ENCODE measurements at regions not wholly inside any gene's neighbourhood (a gene's known extent, or its start where the extent isn't known, plus 50 kb on each side); places are given as distances from the start of the nearest gene placed in this dataset.
A peak's percentile ranks its signal among the peaks of the same experiment; 100 is the strongest.

DNA sequence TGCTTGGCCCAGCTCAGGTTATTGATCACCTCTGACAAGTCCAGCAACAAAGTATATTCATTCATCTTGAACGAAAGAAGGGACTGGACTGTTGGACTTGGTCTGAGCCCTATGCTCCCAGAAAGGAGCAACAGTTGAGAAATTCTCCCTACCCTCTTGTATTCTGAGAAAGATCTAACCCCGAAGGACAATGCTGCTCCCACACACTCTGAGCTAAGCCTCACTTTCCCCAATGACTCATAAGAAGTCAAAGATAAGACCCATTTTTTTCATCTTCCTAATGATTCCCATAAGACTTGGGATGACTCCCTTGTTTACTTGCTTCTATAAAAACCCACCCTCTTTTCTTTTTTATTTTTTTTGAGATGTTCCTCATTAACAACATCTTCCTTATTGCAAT lies 549.4 kb upstream of the MDFIC2 start:
- intact Hi-C loops (cut with micrococcal nuclease): no loop called here
- H3K9me3 Mint-ChIP-seq: no peaks in the 10 kb centered on the region
- no peaks in the 10 kb centered on the region for H3K36me3 Mint-ChIP-seq (ENCODE audit: low read depth)
- no peak overlapping the region for H3K4me3 Mint-ChIP-seq (ENCODE audit: low read depth)
- peaks cover 14% of the 10 kb centered on the region for H3K4me1 Mint-ChIP-seq (ENCODE audit: low read depth)
- DNase-seq (ENCODE audit: low spot score): no peak
- H3K27ac Mint-ChIP-seq: no peak overlapping the region
- H3K27me3 Mint-ChIP-seq (ENCODE audit: low read depth): peaks cover 41% of the 10 kb centered on the region

DNA sequence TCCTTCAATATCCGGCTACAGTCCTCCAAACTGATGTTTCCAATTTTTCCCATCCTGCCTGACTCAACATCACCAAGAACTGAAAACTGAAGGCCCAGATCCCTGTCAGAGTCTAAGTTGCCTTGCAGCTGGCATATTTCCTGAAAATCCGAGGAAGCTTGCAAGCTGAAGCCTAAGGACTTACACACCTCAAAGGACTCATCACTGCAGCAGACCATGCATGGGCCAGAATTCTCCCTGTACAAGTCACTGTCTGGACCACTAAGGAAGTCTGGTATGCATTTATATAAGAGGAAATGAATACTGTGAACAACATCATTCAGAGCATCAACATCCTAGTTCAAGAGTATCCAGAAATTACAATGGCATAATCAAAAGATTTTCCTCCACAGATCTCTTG lies 548.8 kb upstream of the MDFIC2 start:
- Mint-ChIP-seq H3K27me3 (ENCODE audit: low read depth) (peaks cover 38% of the 10 kb centered on the region), H3K36me3 (ENCODE audit: low read depth) (no peaks in the 10 kb centered on the region), H3K4me1 (ENCODE audit: low read depth) (peaks cover 19% of the 10 kb centered on the region), H3K4me3 (ENCODE audit: low read depth) (no peak overlapping the region), H3K9me3 (no peaks in the 10 kb centered on the region), H3K27ac (no peak overlapping the region)
- intact Hi-C loops (cut with micrococcal nuclease): no loop called here
- no peak for DNase-seq (ENCODE audit: low spot score)

DNA sequence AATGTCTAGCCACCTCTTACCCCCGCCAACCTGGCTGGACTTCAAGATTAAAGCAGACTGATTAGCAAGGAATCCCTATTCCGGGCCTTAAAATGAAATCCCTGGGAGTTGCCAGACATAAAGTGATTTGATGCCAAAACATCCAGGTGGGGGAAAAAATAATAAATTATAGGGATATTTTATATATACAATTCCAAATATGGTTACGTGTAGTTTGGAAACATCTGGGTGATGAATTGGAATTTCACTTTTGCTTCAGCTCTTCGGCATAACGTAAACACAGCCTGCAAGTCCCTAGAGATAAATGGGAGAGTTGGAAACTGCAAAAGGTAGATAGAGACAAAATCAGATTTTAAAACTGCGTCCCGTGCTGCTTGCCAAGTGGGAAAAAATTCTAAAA lies 545.5 kb upstream of the MDFIC2 start:
- no peak for DNase-seq (ENCODE audit: low spot score)
- intact Hi-C loops (cut with micrococcal nuclease): loop anchor here (2.0 to 5.0 kb wide), 3 partner anchors 87 to 444 kb away; no protein-coding TSS in a partner anchor
- no peaks in the 10 kb centered on the region for H3K36me3 Mint-ChIP-seq (ENCODE audit: low read depth)
- peaks cover 34% of the 10 kb centered on the region for H3K27me3 Mint-ChIP-seq (ENCODE audit: low read depth)
- no peak overlapping the region for H3K27ac Mint-ChIP-seq
- H3K4me1 Mint-ChIP-seq (ENCODE audit: low read depth): peaks cover 37% of the 10 kb centered on the region
- H3K9me3 Mint-ChIP-seq: no peaks in the 10 kb centered on the region
- no peak overlapping the region for H3K4me3 Mint-ChIP-seq (ENCODE audit: low read depth)

DNA sequence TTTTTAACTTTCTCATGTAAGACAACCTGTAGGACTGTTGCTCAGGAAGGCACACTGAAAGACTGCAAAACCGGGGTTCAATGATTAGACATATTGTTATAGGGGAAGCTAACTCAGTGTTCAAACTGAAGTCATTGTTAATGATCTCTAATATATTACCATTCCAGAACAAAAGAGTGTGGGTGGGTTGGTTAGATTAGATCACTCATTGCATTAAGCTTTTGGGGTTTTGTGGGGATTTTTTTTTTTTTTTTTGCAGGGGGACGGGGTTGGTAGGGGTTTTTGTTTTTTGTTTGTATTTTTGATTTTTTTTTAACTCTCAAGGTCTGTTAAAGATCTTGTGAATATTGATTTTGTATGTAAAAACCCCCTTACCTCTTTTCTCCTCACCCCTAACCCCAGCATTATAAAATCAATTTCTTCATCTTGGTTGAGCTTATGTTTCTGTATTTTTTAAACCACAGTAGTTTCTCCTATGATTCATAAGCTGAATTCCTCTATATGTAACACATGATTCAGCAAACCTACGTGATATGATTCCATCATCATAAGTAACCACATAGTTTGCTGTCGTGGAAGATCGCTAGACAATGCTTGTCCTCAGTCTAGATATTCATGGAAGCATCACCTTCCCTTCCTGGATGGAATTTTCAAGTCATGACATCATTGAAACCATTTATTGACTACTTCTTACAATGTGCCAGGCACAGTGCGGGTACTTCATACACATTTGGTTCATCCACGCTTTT lies 544.1 kb upstream of the MDFIC2 start:
- no peak overlapping the region for H3K4me3 Mint-ChIP-seq (ENCODE audit: low read depth)
- no peaks in the 10 kb centered on the region for H3K36me3 Mint-ChIP-seq (ENCODE audit: low read depth)
- intact Hi-C loops (cut with micrococcal nuclease): loop anchor here (1.0 to 5.0 kb wide), 4 partner anchors 86 to 446 kb away; no protein-coding TSS in a partner anchor
- DNase-seq (ENCODE audit: low spot score): no peak
- H3K9me3 Mint-ChIP-seq: no peaks in the 10 kb centered on the region
- peaks cover 26% of the 10 kb centered on the region for H3K27me3 Mint-ChIP-seq (ENCODE audit: low read depth)
- peaks cover 28% of the 10 kb centered on the region for H3K4me1 Mint-ChIP-seq (ENCODE audit: low read depth)
- H3K27ac Mint-ChIP-seq: peak overlapping the region; percentile 45

DNA sequence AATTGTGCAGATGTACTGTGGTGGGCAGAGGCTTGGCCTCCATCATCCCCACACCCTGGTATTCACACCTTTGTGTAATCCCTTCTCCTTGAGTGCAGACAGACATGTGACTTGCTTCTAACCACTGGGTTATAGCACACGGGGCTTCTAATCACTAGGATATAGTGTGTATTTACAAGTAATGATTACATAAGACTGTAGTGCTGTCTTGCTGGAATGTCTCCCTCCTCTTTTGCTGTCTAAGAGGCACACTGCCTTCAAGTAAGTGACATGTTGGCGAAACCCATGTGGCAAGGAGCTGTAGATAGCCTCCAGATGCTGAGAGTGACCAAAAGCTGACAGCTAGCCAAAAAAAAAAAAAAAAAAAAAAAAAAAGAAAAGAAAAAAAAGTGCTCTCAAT lies 542.7 kb upstream of the MDFIC2 start:
- H3K4me3 Mint-ChIP-seq (ENCODE audit: low read depth): no peak overlapping the region
- H3K9me3 Mint-ChIP-seq: no peaks in the 10 kb centered on the region
- no peaks in the 10 kb centered on the region for H3K36me3 Mint-ChIP-seq (ENCODE audit: low read depth)
- H3K4me1 Mint-ChIP-seq (ENCODE audit: low read depth): peaks cover 28% of the 10 kb centered on the region
- no peak overlapping the region for H3K27ac Mint-ChIP-seq
- no peak for DNase-seq (ENCODE audit: low spot score)
- peaks cover 23% of the 10 kb centered on the region for H3K27me3 Mint-ChIP-seq (ENCODE audit: low read depth)
- intact Hi-C loops (cut with micrococcal nuclease): loop anchor here (5.0 kb wide), 1 partner anchor 447 kb away; no protein-coding TSS in a partner anchor

DNA sequence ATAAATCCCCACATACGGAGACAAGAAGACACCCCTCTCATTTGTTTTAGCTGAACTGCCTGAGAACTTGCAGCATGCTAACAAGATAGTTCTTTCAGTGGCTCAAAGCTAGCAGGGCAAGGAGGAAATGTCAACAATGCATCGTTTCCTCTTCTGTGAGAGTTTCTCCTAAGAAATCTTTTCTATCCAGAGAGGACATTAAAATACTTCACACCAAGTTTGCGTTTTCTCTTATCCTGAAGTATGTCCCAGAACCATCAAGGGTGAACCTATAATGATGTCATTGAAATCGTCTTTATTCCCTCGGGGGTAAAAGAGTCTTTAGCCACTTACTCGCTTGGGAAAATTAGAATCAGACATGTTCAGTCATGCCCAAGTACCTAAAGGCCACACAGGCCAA lies 541.7 kb upstream of the MDFIC2 start:
- Mint-ChIP-seq H3K27me3 (ENCODE audit: low read depth) (peaks cover 20% of the 10 kb centered on the region), H3K27ac (no peak overlapping the region), H3K4me3 (ENCODE audit: low read depth) (no peak overlapping the region), H3K4me1 (ENCODE audit: low read depth) (peaks cover 28% of the 10 kb centered on the region), H3K36me3 (ENCODE audit: low read depth) (no peaks in the 10 kb centered on the region), H3K9me3 (no peaks in the 10 kb centered on the region)
- intact Hi-C loops (cut with micrococcal nuclease): no loop called here
- DNase-seq (ENCODE audit: low spot score): no peak

DNA sequence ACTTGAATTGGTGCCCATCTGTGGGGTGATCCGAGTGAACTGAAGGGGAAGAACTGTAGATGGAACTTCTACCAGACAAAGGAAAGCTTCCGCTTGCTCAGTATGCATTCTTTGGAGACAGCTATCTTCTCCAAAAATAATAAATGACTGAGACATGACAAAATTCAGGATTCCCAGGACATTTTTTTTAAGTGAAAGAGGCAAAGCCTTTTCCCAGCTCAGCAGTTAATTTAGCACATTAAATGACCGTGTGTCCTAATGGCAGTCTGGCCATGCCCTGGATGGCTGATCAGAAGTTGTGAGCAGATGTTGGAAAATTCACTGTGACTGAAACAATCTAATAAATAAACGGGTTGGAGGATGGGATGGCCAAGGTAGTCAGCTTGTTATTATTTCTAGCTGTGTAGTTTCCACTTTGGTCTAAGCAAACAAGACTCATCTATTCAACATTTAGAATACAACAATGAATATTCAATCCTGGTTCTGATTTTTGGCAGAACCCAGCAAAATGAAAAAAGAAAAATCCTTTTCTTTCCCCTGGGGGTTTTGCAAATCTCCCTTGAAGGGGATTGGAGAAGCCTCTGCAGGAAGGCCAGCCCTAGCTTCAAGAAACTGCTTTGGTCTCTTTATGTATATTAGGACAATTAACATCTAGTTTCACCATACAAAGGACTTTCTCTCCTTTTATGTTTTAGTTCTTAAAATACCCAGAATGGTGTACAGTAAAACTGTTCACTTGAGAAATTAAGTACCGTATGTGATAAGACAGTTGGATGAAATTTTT lies 540.9 kb upstream of the MDFIC2 start:
- Mint-ChIP-seq H3K27me3 (ENCODE audit: low read depth) (peaks cover 27% of the 10 kb centered on the region), H3K36me3 (ENCODE audit: low read depth) (no peaks in the 10 kb centered on the region), H3K27ac (no peak overlapping the region), H3K4me1 (ENCODE audit: low read depth) (peaks cover 28% of the 10 kb centered on the region), H3K4me3 (ENCODE audit: low read depth) (no peak overlapping the region), H3K9me3 (no peaks in the 10 kb centered on the region)
- intact Hi-C loops (cut with micrococcal nuclease): no loop called here
- no peak for DNase-seq (ENCODE audit: low spot score)

DNA sequence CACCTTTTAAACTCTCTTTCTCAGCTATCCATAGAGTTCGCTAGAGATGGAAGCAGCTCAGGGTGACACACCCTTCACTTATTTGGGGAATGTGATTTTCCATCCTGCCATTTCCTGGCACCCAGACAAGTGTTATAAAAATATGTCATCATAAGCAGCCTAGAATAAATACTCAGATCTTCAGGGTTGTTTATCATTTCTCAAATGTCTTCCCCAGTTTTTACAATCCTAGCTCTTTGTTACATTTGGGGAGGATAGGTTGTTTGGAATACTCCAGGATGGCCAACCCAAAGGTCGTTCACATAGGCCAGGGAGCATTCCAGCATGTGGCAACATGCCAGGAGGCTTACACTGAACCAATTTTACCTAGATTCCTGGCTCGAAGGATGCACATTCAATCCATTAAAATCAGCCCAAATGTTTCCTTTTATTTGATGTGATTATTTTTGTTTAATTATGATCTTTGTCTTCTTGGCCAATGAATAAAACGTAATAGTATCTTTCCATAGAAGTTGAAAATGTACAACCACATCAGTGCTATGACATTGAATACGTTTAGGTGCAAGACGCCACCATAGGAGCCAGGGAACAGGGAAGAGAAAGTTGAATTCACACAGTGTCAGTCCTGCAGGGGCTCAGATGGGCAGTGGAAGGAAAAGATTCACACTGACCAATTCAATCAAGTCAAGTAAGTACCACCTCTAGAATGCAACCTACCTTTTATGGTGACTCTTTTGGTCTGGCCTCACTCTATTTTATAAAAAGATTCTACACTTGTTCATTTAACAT lies 537.7 kb upstream of the MDFIC2 start:
- Mint-ChIP-seq H3K9me3 (no peaks in the 10 kb centered on the region), H3K27me3 (ENCODE audit: low read depth) (peaks cover 51% of the 10 kb centered on the region), H3K27ac (no peak overlapping the region), H3K4me1 (ENCODE audit: low read depth) (peaks cover 9% of the 10 kb centered on the region), H3K4me3 (ENCODE audit: low read depth) (no peak overlapping the region), H3K36me3 (ENCODE audit: low read depth) (no peaks in the 10 kb centered on the region)
- DNase-seq (ENCODE audit: low spot score): no peak
- intact Hi-C loops (cut with micrococcal nuclease): no loop called here

DNA sequence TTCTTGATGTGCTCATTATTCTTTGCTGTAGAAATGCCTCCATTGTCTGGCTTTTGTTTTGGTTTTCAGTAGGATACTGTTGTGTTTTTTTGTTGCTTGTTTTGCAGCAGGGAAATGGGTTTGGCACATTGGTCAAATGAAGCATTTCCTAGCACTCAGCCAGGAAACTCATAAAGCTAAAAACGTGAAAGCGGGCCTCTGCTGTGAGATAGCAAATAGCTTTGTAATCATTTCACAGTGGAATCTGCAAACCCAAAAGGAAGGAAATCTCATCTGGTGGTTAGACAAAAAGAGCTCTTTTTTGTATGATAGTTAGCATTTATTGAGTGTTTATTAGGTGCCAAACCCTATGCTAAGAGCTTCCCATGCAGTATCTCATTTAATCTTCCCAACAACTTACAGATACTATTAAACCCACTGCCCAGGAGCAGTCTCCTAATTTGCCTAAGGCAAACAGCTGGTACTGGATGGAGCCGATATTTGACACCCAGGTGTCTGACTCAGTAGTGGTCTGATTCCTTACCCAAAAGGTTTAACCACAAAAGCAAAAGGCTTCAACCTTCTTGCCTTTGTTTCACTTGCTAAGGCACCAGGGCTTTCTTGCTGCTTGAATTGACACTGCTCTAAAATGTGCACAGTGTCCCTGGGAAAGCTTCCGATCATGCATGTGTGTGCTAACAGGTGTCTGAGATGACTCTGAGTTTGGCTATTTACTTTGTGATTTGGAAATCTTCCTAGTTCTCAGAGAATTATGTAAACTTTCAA lies 527.9 kb upstream of the MDFIC2 start:
- Mint-ChIP-seq H3K36me3 (ENCODE audit: low read depth) (no peaks in the 10 kb centered on the region), H3K4me3 (ENCODE audit: low read depth) (no peak overlapping the region), H3K9me3 (no peaks in the 10 kb centered on the region), H3K27me3 (ENCODE audit: low read depth) (peaks cover 26% of the 10 kb centered on the region), H3K4me1 (ENCODE audit: low read depth) (peaks cover 5% of the 10 kb centered on the region), H3K27ac (no peak overlapping the region)
- intact Hi-C loops (cut with micrococcal nuclease): no loop called here
- DNase-seq (ENCODE audit: low spot score): no peak

DNA sequence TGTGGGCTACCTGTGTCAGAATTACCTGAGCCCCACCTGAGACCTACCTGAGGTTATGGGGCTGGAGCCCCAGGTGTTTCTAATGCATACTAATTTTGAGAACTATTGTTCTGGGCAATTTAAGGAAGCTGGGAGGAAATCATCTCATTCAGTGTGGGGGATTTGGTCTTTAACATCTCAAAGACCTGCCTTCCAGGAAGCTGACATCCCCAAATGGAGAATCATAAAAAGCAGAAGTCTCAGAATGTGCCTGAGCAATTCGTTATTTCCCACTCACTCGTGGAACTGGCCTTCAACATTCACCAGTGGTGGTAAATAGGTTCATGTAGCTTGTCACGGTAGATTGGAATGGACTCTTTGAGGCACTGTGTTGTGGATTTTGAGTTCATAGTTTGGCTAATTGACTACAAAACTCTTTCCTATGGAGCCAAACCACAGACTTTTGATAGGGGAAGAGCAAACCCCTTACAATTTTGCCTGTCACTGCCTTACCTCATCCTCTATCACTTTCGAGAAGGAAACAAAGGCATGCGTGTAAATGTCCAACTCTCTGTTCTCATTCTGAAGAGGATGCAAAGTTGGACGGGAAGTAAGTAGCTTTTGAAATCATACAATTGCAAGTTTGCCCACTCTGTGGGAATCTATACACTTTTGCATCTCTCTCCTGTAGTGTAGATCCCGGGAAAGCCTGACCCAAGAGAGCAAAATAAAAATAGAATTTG lies 521.0 kb upstream of the MDFIC2 start:
- Mint-ChIP-seq H3K27ac (no peak overlapping the region), H3K27me3 (ENCODE audit: low read depth) (peaks cover 22% of the 10 kb centered on the region), H3K4me3 (ENCODE audit: low read depth) (no peak overlapping the region), H3K9me3 (no peaks in the 10 kb centered on the region), H3K4me1 (ENCODE audit: low read depth) (no peaks in the 10 kb centered on the region), H3K36me3 (ENCODE audit: low read depth) (no peaks in the 10 kb centered on the region)
- intact Hi-C loops (cut with micrococcal nuclease): no loop called here
- DNase-seq (ENCODE audit: low spot score): no peak

DNA sequence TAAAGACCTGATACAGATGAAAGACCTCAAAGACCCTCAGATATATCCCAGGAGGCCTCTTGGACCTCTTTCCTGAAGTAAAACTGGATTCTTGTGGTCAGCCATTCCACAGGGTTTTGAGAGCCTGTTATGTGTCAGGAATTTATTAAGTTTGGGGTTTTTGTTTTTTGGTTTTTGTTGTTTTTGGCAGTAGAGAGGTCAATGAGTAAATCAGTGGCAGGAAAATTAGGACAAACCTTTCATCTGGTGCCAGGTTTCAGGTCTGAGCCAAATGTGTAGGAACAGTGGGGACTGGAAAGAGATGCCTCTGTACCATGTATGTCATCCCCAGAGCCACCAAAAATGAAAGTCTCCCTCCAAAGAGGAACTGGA lies 520.4 kb upstream of the MDFIC2 start:
- peaks cover 21% of the 10 kb centered on the region for H3K27me3 Mint-ChIP-seq (ENCODE audit: low read depth)
- no peaks in the 10 kb centered on the region for H3K36me3 Mint-ChIP-seq (ENCODE audit: low read depth)
- no peaks in the 10 kb centered on the region for H3K4me1 Mint-ChIP-seq (ENCODE audit: low read depth)
- H3K4me3 Mint-ChIP-seq (ENCODE audit: low read depth): no peak overlapping the region
- H3K27ac Mint-ChIP-seq: no peak overlapping the region
- intact Hi-C loops (cut with micrococcal nuclease): no loop called here
- H3K9me3 Mint-ChIP-seq: no peaks in the 10 kb centered on the region
- no peak for DNase-seq (ENCODE audit: low spot score)
